Stimulated activated memory B cell treated with anti-CD40 and anti-IgM and Interleukin-4, amounts not matched to agents 10 μg/mL and 1 μg/mL and 100 μg/mL, for 72 hours (primary cell): ENCODE measurements at regions not wholly inside any gene's neighbourhood (a gene's known extent, or its start where the extent isn't known, plus 50 kb on each side); places are given as distances from the start of the nearest gene placed in this dataset.
"Not testable (repeated sequence)": the region's sequence is repeated elsewhere in the genome, so short reads cannot be mapped to it uniquely, and the experiment has no call there.

Source experiments
- ATAC-seq: fragments of 150-1000 bp; cut with Tn5 transposase; 2 replicates; pipeline ENCODE4 v1.10.0; 2021
- H3K27ac Mint-ChIP-seq: one replicate; pipeline ENCODE4 v1.8.0; 2022; ENCODE audit warnings: mild to moderate bottlenecking, mixed read lengths
- H3K27me3 Mint-ChIP-seq: one replicate; pipeline ENCODE4 v1.8.0; 2022; ENCODE audit warnings: mixed read lengths
- H3K36me3 Mint-ChIP-seq: one replicate; pipeline ENCODE4 v1.8.0; 2022; ENCODE audit warnings: mixed read lengths
- H3K4me1 Mint-ChIP-seq: one replicate; pipeline ENCODE4 v1.8.0; 2022; ENCODE audit warnings: mixed read lengths
- H3K4me3 Mint-ChIP-seq: one replicate; pipeline ENCODE4 v1.8.0; 2022; ENCODE audit warnings: mild to moderate bottlenecking, moderate library complexity, mixed read lengths
- H3K9me3 Mint-ChIP-seq: one replicate; pipeline ENCODE4 v1.8.0; 2022; ENCODE audit warnings: mixed read lengths

- H3K4me3 Mint-ChIP-seq, result no peak overlapping the region
- no peak for ATAC-seq
- H3K27ac Mint-ChIP-seq, result no peak overlapping the region
- H3K4me1 Mint-ChIP-seq, result peaks cover 9% of the 10 kb centered on the region
- no peaks in the 10 kb centered on the region for H3K9me3 Mint-ChIP-seq
- no peaks in the 10 kb centered on the region for H3K36me3 Mint-ChIP-seq
- peaks cover 8% of the 10 kb centered on the region for H3K27me3 Mint-ChIP-seq
Observed at GRCh38 chr4:82266345-82266744, 107.4 kb downstream of the HNRNPD start.

DNA sequence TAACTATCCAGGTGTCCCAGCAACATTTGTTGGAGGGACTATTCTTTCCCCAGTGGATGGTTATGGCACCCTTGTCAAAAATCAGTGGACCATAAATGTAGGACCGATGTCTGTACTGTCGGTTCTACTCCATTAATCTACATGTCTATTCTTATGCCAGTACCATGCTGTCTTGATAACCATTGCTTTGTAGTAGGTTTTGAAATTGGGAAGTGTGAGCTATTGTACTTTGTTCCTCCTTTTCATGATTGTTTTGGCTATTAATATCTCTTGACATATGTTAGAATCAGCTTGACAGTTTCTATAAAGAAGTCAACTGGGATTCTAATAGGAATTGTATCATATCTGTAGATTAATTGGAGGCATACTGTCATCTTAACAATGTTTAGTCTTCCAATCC is 112.7 kb downstream of the HNRNPD start:
- H3K27ac Mint-ChIP-seq, result no peak overlapping the region
- H3K9me3 Mint-ChIP-seq, result peaks cover 5% of the 10 kb centered on the region
- H3K4me1 Mint-ChIP-seq, result peaks cover 25% of the 10 kb centered on the region
- H3K4me3 Mint-ChIP-seq, result no peak overlapping the region
- no peaks in the 10 kb centered on the region for H3K36me3 Mint-ChIP-seq
- no peaks in the 10 kb centered on the region for H3K27me3 Mint-ChIP-seq
- ATAC-seq, result no peak

GRCh38 chr4:82260632-82261031 is 113.2 kb downstream of the HNRNPD start:
- H3K27me3 Mint-ChIP-seq, result no peaks in the 10 kb centered on the region
- no peaks in the 10 kb centered on the region for H3K36me3 Mint-ChIP-seq
- H3K27ac Mint-ChIP-seq, result no peak overlapping the region
- no peak overlapping the region for H3K4me3 Mint-ChIP-seq
- peaks cover 30% of the 10 kb centered on the region for H3K4me1 Mint-ChIP-seq
- no peak for ATAC-seq
- peaks cover 5% of the 10 kb centered on the region for H3K9me3 Mint-ChIP-seq

GRCh38 chr4:82256718-82257117 is 117.1 kb downstream of the HNRNPD start:
- no peak overlapping the region for H3K4me3 Mint-ChIP-seq
- peaks cover 5% of the 10 kb centered on the region for H3K9me3 Mint-ChIP-seq
- no peak overlapping the region for H3K27ac Mint-ChIP-seq

GRCh38 chr4:82255657-82256056 is 118.1 kb downstream of the HNRNPD start:
- Mint-ChIP-seq H3K9me3 (peaks cover 8% of the 10 kb centered on the region), H3K27me3 (no peaks in the 10 kb centered on the region), H3K27ac (no peak overlapping the region), H3K36me3 (no peaks in the 10 kb centered on the region), H3K4me1 (peaks cover 27% of the 10 kb centered on the region), H3K4me3 (no peak overlapping the region)
- ATAC-seq, result no peak

More at GRCh38 chr4:82256718-82257117, 117.1 kb downstream of the HNRNPD start:
- Mint-ChIP-seq H3K36me3 (no peaks in the 10 kb centered on the region), H3K27me3 (no peaks in the 10 kb centered on the region), H3K4me1 (peaks cover 33% of the 10 kb centered on the region)
- ATAC-seq, result no peak

- Mint-ChIP-seq H3K9me3 (peaks cover 3% of the 10 kb centered on the region), H3K36me3 (no peaks in the 10 kb centered on the region), H3K27ac (no peak overlapping the region), H3K4me1 (no peaks in the 10 kb centered on the region), H3K4me3 (no peak overlapping the region), H3K27me3 (no peaks in the 10 kb centered on the region)
- no peak for ATAC-seq
Observed at GRCh38 chr4:82248903-82249632, 124.7 kb downstream of the HNRNPD start.

- Mint-ChIP-seq H3K27ac (no peak overlapping the region), H3K27me3 (no peaks in the 10 kb centered on the region), H3K4me3 (no peak overlapping the region), H3K9me3 (peaks cover 3% of the 10 kb centered on the region), H3K4me1 (no peaks in the 10 kb centered on the region), H3K36me3 (no peaks in the 10 kb centered on the region)
- ATAC-seq, result no peak
Observed at GRCh38 chr4:82247629-82248028, 126.2 kb downstream of the HNRNPD start.

GRCh38 chr4:82247171-82247570 is 126.6 kb downstream of the HNRNPD start:
- Mint-ChIP-seq H3K4me1 (no peaks in the 10 kb centered on the region), H3K27me3 (no peaks in the 10 kb centered on the region), H3K9me3 (peaks cover 3% of the 10 kb centered on the region), H3K27ac (no peak overlapping the region), H3K4me3 (no peak overlapping the region), H3K36me3 (no peaks in the 10 kb centered on the region)
- no peak for ATAC-seq

- no peak for ATAC-seq
- Mint-ChIP-seq H3K9me3 (peaks cover under 1% of the 10 kb centered on the region), H3K27me3 (peaks cover 13% of the 10 kb centered on the region), H3K36me3 (no peaks in the 10 kb centered on the region), H3K4me1 (no peaks in the 10 kb centered on the region), H3K4me3 (no peak overlapping the region), H3K27ac (no peak overlapping the region)
Observed at GRCh38 chr4:82241534-82241933, 132.3 kb downstream of the HNRNPD start.

DNA sequence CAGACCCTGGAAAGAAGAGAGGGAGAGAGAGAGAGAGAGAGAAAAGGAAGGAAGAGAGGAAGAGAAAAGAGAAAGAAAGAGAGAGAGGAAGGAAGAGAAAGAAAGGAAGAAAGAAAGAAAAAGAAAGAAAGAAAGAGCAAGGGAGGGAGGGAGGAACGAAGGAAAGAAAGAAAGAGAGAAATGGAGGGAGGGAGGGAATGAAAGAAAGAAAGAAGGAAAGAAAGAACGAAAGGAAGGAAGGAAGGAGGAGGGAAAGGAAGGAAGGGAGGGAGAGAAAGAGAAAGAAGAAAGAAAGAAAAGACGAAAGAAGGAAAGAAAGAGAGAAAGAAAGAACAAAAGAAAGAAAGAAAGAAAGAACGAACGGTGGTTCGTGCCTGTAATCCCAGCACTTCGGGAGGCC is 133.4 kb downstream of the HNRNPD start:
- ATAC-seq, result no peak
- Mint-ChIP-seq H3K27ac (no peak overlapping the region), H3K36me3 (no peaks in the 10 kb centered on the region), H3K4me3 (no peak overlapping the region), H3K4me1 (no peaks in the 10 kb centered on the region), H3K9me3 (peaks cover 2% of the 10 kb centered on the region), H3K27me3 (peaks cover 25% of the 10 kb centered on the region)

DNA sequence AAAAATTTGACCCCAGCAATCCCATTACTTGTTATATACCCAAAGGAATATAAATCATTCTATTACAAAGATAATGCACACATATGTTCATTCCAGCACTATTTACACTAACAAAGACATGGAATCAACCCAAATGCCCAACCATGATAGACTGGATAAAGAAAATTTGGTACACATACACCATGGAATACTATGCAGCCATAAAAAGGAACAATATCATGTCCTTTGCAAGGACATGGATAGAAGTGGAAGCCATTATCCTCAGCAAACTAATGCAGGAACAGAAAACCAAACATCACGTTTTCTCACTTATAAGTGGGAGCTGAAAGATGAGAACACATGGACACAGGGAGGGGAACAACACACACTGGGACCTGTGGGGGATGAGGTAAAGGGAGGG is 136.6 kb downstream of the HNRNPD start:
- H3K9me3 Mint-ChIP-seq, H3K27ac Mint-ChIP-seq, ATAC-seq: not testable (repeated sequence)

DNA sequence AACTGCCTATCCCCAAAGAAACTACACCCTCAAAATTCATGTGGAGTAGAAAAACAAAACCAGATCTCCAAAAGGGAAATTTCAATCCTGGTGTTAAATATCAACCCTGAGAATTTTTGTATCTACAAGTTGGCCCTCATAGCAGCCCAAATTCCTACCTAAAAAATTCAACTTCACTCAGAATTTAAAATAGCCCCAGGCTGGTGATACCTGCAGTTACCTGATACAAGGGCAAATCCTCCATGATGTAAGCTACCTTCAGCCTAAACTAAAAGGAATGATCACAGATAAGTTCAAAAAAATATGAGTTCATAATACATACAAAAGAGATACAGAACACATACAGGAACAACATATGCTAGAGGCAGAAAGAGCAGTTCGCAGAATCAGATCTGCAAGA is 138.4 kb downstream of the HNRNPD start:
- Mint-ChIP-seq H3K4me1 (no peaks in the 10 kb centered on the region), H3K9me3 (peaks cover 2% of the 10 kb centered on the region), H3K36me3 (no peaks in the 10 kb centered on the region), H3K27me3 (peaks cover 39% of the 10 kb centered on the region), H3K27ac (no peak overlapping the region), H3K4me3 (no peak overlapping the region)
- no peak for ATAC-seq

More for the DNA sequence above, 136.6 kb downstream of the HNRNPD start:
- H3K4me1 Mint-ChIP-seq, H3K36me3 Mint-ChIP-seq, H3K4me3 Mint-ChIP-seq: not testable (repeated sequence)
- H3K27me3 Mint-ChIP-seq, result peaks cover 27% of the 10 kb centered on the region

DNA sequence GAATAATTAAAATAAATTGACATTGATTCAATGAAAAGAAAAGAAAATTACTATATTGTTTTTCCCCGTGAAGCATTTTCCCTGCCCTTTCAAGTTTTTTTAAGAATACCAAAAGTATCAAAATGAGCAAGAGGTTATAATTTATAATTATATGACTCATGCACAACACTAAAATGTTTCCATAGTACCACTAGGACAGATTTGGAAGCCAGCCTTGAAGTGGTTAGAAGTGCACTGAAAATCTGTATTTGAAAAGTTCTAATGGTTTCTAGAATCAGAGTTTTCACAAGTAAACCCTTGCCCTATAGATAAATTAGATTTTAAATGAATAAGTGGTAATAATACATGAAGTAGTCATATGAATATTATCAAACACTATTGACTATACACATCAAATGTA is 140.9 kb downstream of the HNRNPD start:
- H3K27ac Mint-ChIP-seq, result no peak overlapping the region
- no peak for ATAC-seq

DNA sequence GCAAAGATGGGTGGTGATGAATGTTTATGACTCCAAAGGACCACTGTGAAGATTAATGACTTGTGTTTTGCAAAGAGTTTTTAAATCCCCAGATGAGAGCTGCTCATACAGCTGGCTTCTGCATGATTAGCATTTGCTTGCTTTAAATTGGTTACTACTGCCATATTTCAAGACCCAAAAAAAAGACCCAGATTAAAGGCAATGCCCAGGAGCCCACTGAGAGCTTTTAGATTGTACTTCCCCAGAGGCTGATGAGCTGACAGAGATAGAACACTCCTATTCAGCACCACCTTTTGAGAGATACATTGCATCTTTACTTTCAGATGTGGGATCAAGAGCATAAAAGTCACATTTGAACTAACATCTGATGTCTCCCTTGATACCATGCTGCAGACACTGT is 142.0 kb downstream of the HNRNPD start:
- Mint-ChIP-seq H3K4me1 (no peaks in the 10 kb centered on the region), H3K9me3 (peaks cover 2% of the 10 kb centered on the region), H3K27ac (no peak overlapping the region), H3K4me3 (no peak overlapping the region), H3K27me3 (peaks cover 42% of the 10 kb centered on the region), H3K36me3 (no peaks in the 10 kb centered on the region)
- no peak for ATAC-seq

More for the DNA sequence above, 140.9 kb downstream of the HNRNPD start:
- Mint-ChIP-seq H3K27me3 (peaks cover 36% of the 10 kb centered on the region), H3K4me1 (no peaks in the 10 kb centered on the region), H3K9me3 (peaks cover 2% of the 10 kb centered on the region), H3K36me3 (no peaks in the 10 kb centered on the region), H3K4me3 (no peak overlapping the region)

DNA sequence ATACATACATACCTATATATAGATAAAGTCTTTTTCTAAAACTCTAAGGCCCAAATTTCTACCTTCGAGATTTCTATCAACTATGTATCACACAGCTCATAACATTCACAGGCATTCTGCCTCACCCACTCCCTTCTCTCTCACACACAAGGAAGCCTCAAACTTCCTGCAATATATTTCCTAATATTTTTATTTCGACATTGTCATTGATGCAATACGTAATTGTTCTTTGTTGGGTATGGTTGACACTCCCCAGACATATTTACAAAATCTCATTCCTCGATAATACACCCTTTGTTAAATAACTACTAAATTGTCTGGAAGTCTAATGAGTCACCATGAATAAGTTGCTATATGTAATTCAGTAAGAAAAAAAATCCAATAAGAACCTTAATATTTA is 143.5 kb downstream of the HNRNPD start:
- no peaks in the 10 kb centered on the region for H3K4me1 Mint-ChIP-seq
- no peak for ATAC-seq
- no peaks in the 10 kb centered on the region for H3K36me3 Mint-ChIP-seq
- H3K4me3 Mint-ChIP-seq, result no peak overlapping the region
- no peak overlapping the region for H3K27ac Mint-ChIP-seq
- H3K9me3 Mint-ChIP-seq, result no peaks in the 10 kb centered on the region
- H3K27me3 Mint-ChIP-seq, result peaks cover 32% of the 10 kb centered on the region

DNA sequence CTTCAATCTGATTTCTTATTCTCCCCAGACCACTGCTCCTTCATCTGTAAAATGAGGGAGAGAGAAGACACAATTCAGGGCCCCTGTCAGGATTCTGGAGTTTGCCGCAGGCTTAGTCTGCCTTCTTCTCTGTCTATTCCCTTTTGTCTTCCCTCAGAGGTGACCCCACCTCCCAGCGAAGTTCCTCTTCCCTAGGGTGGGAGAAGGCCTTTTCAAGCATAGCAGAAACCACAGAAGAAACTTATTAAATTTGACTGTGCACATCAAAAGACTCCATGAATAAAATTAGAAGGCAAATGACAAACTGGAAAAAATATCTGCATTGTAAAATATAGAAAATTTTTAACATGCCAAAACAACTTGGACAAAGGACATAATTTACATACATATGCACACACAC is 148.8 kb downstream of the HNRNPD start:
- Mint-ChIP-seq H3K36me3 (no peaks in the 10 kb centered on the region), H3K4me3 (no peak overlapping the region), H3K4me1 (peaks cover 6% of the 10 kb centered on the region), H3K9me3 (no peaks in the 10 kb centered on the region), H3K27ac (no peak overlapping the region), H3K27me3 (peaks cover 15% of the 10 kb centered on the region)
- no peak for ATAC-seq
